HG03575 (cell line): ENCODE measurements at regions not wholly inside any gene's neighbourhood (a gene's known extent, or its start where the extent isn't known, plus 50 kb on each side); places are given as distances from the start of the nearest gene placed in this dataset.

Experiments
- ATAC-seq: cut with Tn5 transposase; IDR thresholded peaks from one replicate; pipeline ENCODE4 v1.9.1; 2021; ENCODE audit not compliant: unreplicated experiment, insufficient number of reproducible peaks, low FRiP score; ENCODE audit errors: extremely low read depth

DNA sequence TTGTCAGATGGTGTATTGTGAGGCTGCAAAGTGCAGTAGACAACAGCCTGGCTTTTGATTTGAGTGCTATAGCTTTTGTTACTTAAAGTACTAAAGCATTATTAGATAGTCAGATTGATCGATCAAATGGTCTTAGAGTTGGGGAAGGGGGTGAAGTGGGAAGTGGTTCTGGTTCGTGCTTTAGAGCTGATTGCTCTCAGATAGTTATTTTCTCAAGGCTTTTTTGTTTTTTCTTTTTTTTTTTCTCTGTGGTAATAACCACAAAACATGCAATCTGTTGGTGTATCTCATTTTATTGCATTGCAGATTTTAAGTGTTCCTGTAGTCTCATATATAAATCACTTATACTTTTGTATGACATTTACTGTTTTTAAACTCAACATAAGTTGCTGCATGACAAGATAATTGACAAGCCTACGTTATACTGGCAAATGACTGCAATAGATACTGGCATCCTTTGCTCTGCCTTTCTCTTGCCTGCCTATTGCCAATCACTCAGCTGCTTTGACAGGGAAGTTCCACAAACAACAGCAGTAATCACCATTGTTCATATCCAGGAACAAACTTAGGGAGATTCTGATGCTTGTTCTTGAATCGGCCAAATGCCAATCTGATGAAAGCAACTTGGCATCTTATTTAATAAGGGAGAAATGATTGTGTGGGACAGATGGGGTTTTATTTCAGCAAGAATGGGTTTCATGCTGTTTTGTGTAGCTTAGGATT is 125.0 kb upstream of the B3GALT2 start:
- ATAC-seq, result no peak

DNA sequence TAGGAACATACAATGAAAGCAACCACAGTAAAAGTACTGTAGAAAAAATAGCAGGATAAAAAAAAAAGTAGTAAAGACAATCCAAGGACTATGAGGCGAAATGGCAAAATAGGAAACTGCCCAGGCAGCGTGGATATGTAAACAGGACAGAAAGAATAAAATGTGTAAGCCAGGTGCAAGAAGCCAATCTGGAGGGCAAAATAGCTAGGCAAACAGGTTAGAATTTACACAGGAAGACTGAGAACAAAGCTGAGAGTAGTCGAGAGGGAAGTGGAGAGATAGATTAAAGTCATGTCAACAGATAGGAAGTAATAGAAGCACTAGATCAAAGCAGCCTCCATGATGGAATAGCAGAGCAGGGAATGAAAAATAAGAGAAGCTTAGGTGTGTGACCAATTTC is 124.2 kb upstream of the B3GALT2 start:
- ATAC-seq, result no peak

DNA sequence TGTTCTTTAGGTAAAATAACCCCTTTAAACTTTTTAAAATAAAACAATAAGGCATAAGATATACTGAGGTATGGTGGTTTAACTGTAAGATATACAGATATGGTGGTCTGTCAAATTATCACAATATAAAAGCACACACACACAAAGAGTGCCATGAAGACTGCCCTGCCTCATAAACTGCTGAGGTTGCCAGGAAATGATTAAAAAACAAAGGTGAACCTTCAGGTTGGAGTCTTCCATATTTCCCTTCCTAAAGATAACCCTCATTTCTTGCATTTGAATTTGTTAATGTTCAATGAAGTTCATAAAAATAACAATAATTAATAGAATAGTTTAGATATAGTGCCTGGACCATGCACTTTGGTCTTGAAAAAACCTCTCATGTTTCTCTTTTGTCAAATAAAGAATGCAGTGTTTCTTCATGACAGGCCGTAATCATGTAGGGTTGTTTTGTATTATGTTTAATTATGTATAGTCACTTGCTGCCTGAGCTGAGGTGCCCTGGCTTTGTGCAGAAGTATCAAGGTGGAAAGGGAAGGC is 123.6 kb upstream of the B3GALT2 start:
- no peak for ATAC-seq

DNA sequence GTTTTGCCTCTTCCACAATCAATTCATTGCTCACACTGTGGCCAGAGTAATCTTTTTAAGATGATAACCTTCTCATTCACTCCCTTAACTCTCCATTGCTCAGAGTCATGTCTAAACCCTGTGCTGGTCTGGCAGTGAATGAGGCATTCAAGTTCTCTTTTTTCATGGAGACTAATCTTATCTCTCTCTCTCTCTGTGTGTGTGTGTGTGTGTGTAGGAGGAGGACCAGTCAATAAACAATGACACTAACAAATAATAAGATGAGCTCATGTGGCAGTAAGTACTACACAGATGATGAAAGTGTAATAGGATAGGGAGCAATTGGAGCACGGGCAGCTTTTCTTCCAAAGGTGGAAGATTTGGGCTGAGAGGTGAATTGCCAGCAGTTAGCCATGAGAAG is 122.0 kb upstream of the B3GALT2 start:
- ATAC-seq, result no peak

DNA sequence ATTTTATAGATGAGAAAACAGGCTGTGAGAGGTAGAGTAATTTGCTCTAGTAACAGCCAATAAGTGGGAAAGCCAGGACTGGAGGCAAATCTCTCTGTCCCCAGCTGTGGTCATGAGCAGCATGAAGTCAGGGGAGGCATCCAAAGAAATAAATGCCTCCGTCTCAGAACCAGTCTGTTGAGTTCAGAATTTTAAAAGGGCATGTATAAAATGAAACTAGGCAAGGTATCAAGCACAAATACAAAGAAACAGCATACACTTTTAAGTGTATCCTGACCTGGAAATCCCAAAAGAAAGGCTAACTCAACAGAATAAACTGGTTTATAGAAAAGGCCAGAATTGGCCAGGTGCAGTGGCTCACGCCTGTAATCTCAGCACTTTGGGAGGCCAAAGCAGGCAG is 120.0 kb upstream of the B3GALT2 start:
- ATAC-seq, result no peak
